ENCODE measurements at regions not wholly inside any gene's neighbourhood (a gene's known extent, or its start where the extent isn't known, plus 50 kb on each side); places are given as distances from the start of the nearest gene placed in this dataset.

- DNase-seq (ENCODE audit: extremely low spot score), result no peak
- Histone ChIP-seq H3K27ac (ENCODE audit: low read depth) (no peak overlapping the region), H3K4me3 (ENCODE audit: low read depth, low read length) (no peak overlapping the region), H3K36me3 (ENCODE audit: insufficient read depth) (no peaks in the 10 kb centered on the region), H3K4me1 (ENCODE audit: insufficient read depth) (no peaks in the 10 kb centered on the region)
- 86% methylated on average over 3 of the region's 3 CpGs for WGBS
Observed at GRCh38 chr2:71846669-71847291, 300.9 kb downstream of the CYP26B1 start.

GRCh38 chr2:71846072-71846471 is 301.6 kb downstream of the CYP26B1 start:
- Histone ChIP-seq H3K27ac (ENCODE audit: low read depth) (no peak overlapping the region), H3K4me1 (ENCODE audit: insufficient read depth) (no peaks in the 10 kb centered on the region), H3K36me3 (ENCODE audit: insufficient read depth) (no peaks in the 10 kb centered on the region), H3K4me3 (ENCODE audit: low read depth, low read length) (no peak overlapping the region)
- no peak for DNase-seq (ENCODE audit: extremely low spot score)
- 83% methylated on average over 2 of the region's 2 CpGs for WGBS

GRCh38 chr2:71844967-71845366 is 302.7 kb downstream of the CYP26B1 start:
- DNase-seq (ENCODE audit: extremely low spot score), result no peak
- Histone ChIP-seq H3K36me3 (ENCODE audit: insufficient read depth) (no peaks in the 10 kb centered on the region), H3K4me3 (ENCODE audit: low read depth, low read length) (no peak overlapping the region), H3K4me1 (ENCODE audit: insufficient read depth) (no peaks in the 10 kb centered on the region), H3K27ac (ENCODE audit: low read depth) (no peak overlapping the region)
- 93% methylated on average over 4 of the region's 4 CpGs for WGBS

- H3K27ac ChIP-seq (ENCODE audit: low read depth), result no peak overlapping the region
- no peak overlapping the region for H3K4me3 ChIP-seq (ENCODE audit: low read depth, low read length)
- H3K36me3 ChIP-seq (ENCODE audit: insufficient read depth), result no peaks in the 10 kb centered on the region
- H3K4me1 ChIP-seq (ENCODE audit: insufficient read depth), result no peaks in the 10 kb centered on the region
- no peak for DNase-seq (ENCODE audit: extremely low spot score)
- 72% methylated on average over 3 of the region's 3 CpGs for WGBS
Observed at GRCh38 chr2:71843391-71843850, 304.2 kb downstream of the CYP26B1 start.

- no peak for DNase-seq (ENCODE audit: extremely low spot score)
- no peak overlapping the region for H3K27ac ChIP-seq (ENCODE audit: low read depth)
- 97% methylated on average over 4 of the region's 4 CpGs for WGBS
- H3K4me3 ChIP-seq (ENCODE audit: low read depth, low read length), result no peak overlapping the region
- H3K36me3 ChIP-seq (ENCODE audit: insufficient read depth), result no peaks in the 10 kb centered on the region
- H3K4me1 ChIP-seq (ENCODE audit: insufficient read depth), result no peaks in the 10 kb centered on the region
Observed at GRCh38 chr2:71842744-71843143, 304.9 kb downstream of the CYP26B1 start.

- Histone ChIP-seq H3K36me3 (ENCODE audit: insufficient read depth) (no peaks in the 10 kb centered on the region), H3K27ac (ENCODE audit: low read depth) (no peak overlapping the region), H3K4me3 (ENCODE audit: low read depth, low read length) (no peak overlapping the region), H3K4me1 (ENCODE audit: insufficient read depth) (no peaks in the 10 kb centered on the region)
- DNase-seq (ENCODE audit: extremely low spot score), result no peak
- WGBS, result 55% methylated on average over 2 of the region's 2 CpGs
Observed at GRCh38 chr2:71839826-71840225, 307.8 kb downstream of the CYP26B1 start.

- H3K27ac ChIP-seq (ENCODE audit: low read depth), result no peak overlapping the region
- H3K36me3 ChIP-seq (ENCODE audit: insufficient read depth), result no peaks in the 10 kb centered on the region
- no peak overlapping the region for H3K4me3 ChIP-seq (ENCODE audit: low read depth, low read length)
- no peaks in the 10 kb centered on the region for H3K4me1 ChIP-seq (ENCODE audit: insufficient read depth)
- no peak for DNase-seq (ENCODE audit: extremely low spot score)
- WGBS, result 99% methylated on average over 2 of the region's 2 CpGs
Observed at GRCh38 chr2:71834796-71835195, 312.9 kb downstream of the CYP26B1 start.

GRCh38 chr2:71833855-71834560 is 313.7 kb downstream of the CYP26B1 start:
- DNase-seq (ENCODE audit: extremely low spot score), result no peak
- WGBS, result 78% methylated on average over 6 of the region's 6 CpGs
- Histone ChIP-seq H3K4me1 (ENCODE audit: insufficient read depth) (no peaks in the 10 kb centered on the region), H3K4me3 (ENCODE audit: low read depth, low read length) (no peak overlapping the region), H3K27ac (ENCODE audit: low read depth) (no peak overlapping the region), H3K36me3 (ENCODE audit: insufficient read depth) (no peaks in the 10 kb centered on the region)

- no peaks in the 10 kb centered on the region for H3K36me3 ChIP-seq (ENCODE audit: insufficient read depth)
- H3K4me3 ChIP-seq (ENCODE audit: low read depth, low read length), result no peak overlapping the region
- no peak for DNase-seq (ENCODE audit: extremely low spot score)
- H3K4me1 ChIP-seq (ENCODE audit: insufficient read depth), result no peaks in the 10 kb centered on the region
- 97% methylated on average over 4 of the region's 4 CpGs for WGBS
- H3K27ac ChIP-seq (ENCODE audit: low read depth), result no peak overlapping the region
Observed at GRCh38 chr2:71833272-71833671, 314.4 kb downstream of the CYP26B1 start.

- 97% methylated on average over 4 of the region's 4 CpGs for WGBS
- no peak overlapping the region for H3K4me3 ChIP-seq (ENCODE audit: low read depth, low read length)
Observed at GRCh38 chr2:71832844-71833243, 314.8 kb downstream of the CYP26B1 start.

GRCh38 chr2:71832388-71832787 is 315.3 kb downstream of the CYP26B1 start:
- no peak for DNase-seq (ENCODE audit: extremely low spot score)

More at GRCh38 chr2:71832844-71833243, 314.8 kb downstream of the CYP26B1 start:
- Histone ChIP-seq H3K36me3 (ENCODE audit: insufficient read depth) (no peaks in the 10 kb centered on the region), H3K27ac (ENCODE audit: low read depth) (no peak overlapping the region), H3K4me1 (ENCODE audit: insufficient read depth) (no peaks in the 10 kb centered on the region)
- no peak for DNase-seq (ENCODE audit: extremely low spot score)

GRCh38 chr2:71831193-71831577 is 316.5 kb downstream of the CYP26B1 start:
- Histone ChIP-seq H3K27ac (ENCODE audit: low read depth) (no peak overlapping the region), H3K4me1 (ENCODE audit: insufficient read depth) (no peaks in the 10 kb centered on the region), H3K36me3 (ENCODE audit: insufficient read depth) (no peaks in the 10 kb centered on the region), H3K4me3 (ENCODE audit: low read depth, low read length) (no peak overlapping the region)
- 28% methylated on average over 7 of the region's 7 CpGs for WGBS
- no peak for DNase-seq (ENCODE audit: extremely low spot score)

More at GRCh38 chr2:71832388-71832787, 315.3 kb downstream of the CYP26B1 start:
- WGBS, result 91% methylated on average over 1 of the region's 1 CpG
- H3K27ac ChIP-seq (ENCODE audit: low read depth), result no peak overlapping the region
- H3K4me1 ChIP-seq (ENCODE audit: insufficient read depth), result no peaks in the 10 kb centered on the region
- no peaks in the 10 kb centered on the region for H3K36me3 ChIP-seq (ENCODE audit: insufficient read depth)
- no peak overlapping the region for H3K4me3 ChIP-seq (ENCODE audit: low read depth, low read length)

- Histone ChIP-seq H3K4me1 (ENCODE audit: insufficient read depth) (no peaks in the 10 kb centered on the region), H3K36me3 (ENCODE audit: insufficient read depth) (no peaks in the 10 kb centered on the region), H3K4me3 (ENCODE audit: low read depth, low read length) (no peak overlapping the region), H3K27ac (ENCODE audit: low read depth) (no peak overlapping the region)
- WGBS, result 67% methylated on average over 9 of the region's 9 CpGs
- DNase-seq (ENCODE audit: extremely low spot score), result no peak
Observed at GRCh38 chr2:71830497-71831192, 317.0 kb downstream of the CYP26B1 start.

- no peak for DNase-seq (ENCODE audit: extremely low spot score)
Observed at GRCh38 chr2:71829008-71829407, 318.7 kb downstream of the CYP26B1 start.

More at GRCh38 chr2:71829008-71829407, 318.7 kb downstream of the CYP26B1 start:
- no peaks in the 10 kb centered on the region for H3K36me3 ChIP-seq (ENCODE audit: insufficient read depth)
- no peaks in the 10 kb centered on the region for H3K4me1 ChIP-seq (ENCODE audit: insufficient read depth)
- 92% methylated on average over 6 of the region's 6 CpGs for WGBS
- H3K4me3 ChIP-seq (ENCODE audit: low read depth, low read length), result no peak overlapping the region
- no peak overlapping the region for H3K27ac ChIP-seq (ENCODE audit: low read depth)

Measured in urinary bladder (tissue), 3 donors.